Mucosa of descending colon (tissue), 3 donors: ENCODE measurements at regions not wholly inside any gene's neighbourhood (a gene's known extent, or its start where the extent isn't known, plus 50 kb on each side); places are given as distances from the start of the nearest gene placed in this dataset.
"Not testable (repeated sequence)": the region's sequence is repeated elsewhere in the genome, so short reads cannot be mapped to it uniquely, and the experiment has no call there.

Source experiments
- ATAC-seq: fragments of 200-7000 bp; cut with Tn5 transposase; one replicate; pipeline ENCODE4 v1.9.1; 2020; ENCODE audit warnings: mild to moderate bottlenecking, moderate library complexity
- DNase-seq, 3 donors: peaks; one replicate each; pipeline ENCODE4 v3.0.0-alpha.2; 2020
- H3K36me3 ChIP-seq: fragments of 200-600 bp; one replicate; pipeline ENCODE4 v1.8.0; 2021; ENCODE audit warnings: low read depth, mild to moderate bottlenecking
- H3K4me1 ChIP-seq: fragments of 200-600 bp; one replicate; pipeline ENCODE4 v1.8.0; 2021; ENCODE audit warnings: low read depth, mild to moderate bottlenecking
- H3K4me3 ChIP-seq: fragments of 200-600 bp; one replicate; pipeline ENCODE4 v1.8.0; 2021; ENCODE audit warnings: mild to moderate bottlenecking
- H3K9me3 ChIP-seq: fragments of 200-600 bp; one replicate; pipeline ENCODE4 v1.8.0; 2021; ENCODE audit warnings: mild to moderate bottlenecking
- intact Hi-C, 2 donors: fragments of 100-400 bp; cut with DNase I in 1 of 2; cut with micrococcal nuclease in 1 of 2; formaldehyde crosslinking; loops; one replicate each; pipeline versions ENCODE4 v1.11.0 to v1.11.1; 2022; cut with DNase I, micrococcal nuclease
- donor health status: DM: no; HTN: no; CAD: no; lungs with moderate emphysema.
- donor health status: DM: no; HTN: no; CAD: no.
- donor health status: DM: no; HTN: yes; CAD: no.

- DNase-seq, H3K9me3 ChIP-seq, H3K4me1 ChIP-seq, intact Hi-C loops, H3K36me3 ChIP-seq, H3K4me3 ChIP-seq: not testable (repeated sequence)
- ATAC-seq: peak; percentile 48
Measured at GRCh38 chr21:7129884-7130710, 3391.3 kb upstream of the TPTE start.
